ENCODE measurements at regions not wholly inside any gene's neighbourhood (a gene's known extent, or its start where the extent isn't known, plus 50 kb on each side); places are given as distances from the start of the nearest gene placed in this dataset.
A peak's percentile ranks its signal among the peaks of the same experiment; 100 is the strongest.

GRCh38 chr1:190738317-190738716 is 260.7 kb upstream of the BRINP3 start:
- no peak overlapping the region for H3K4me3 ChIP-seq (ENCODE audit: low read depth, low read length)
- DNase-seq (ENCODE audit: low read depth) = no peak

GRCh38 chr1:190739926-190740325 is 262.3 kb upstream of the BRINP3 start:
- DNase-seq (ENCODE audit: low read depth) = no peak
- no peak overlapping the region for H3K4me3 ChIP-seq (ENCODE audit: low read depth, low read length)
- TF ChIP-seq CTCF (IDR thresholded peaks at IDR 0.05; ENCODE audit: low read depth, low read length) (no peak), MYC (IDR thresholded peaks at IDR 0.05; ENCODE audit: low read depth, low read length) (no peak), POLR2A (IDR thresholded peaks at IDR 0.05; ENCODE audit: extremely low read depth, insufficient read length) (no peak)

More at GRCh38 chr1:190738317-190738716, 260.7 kb upstream of the BRINP3 start:
- TF ChIP-seq CTCF (IDR thresholded peaks at IDR 0.05; ENCODE audit: low read depth, low read length) (no peak), POLR2A (IDR thresholded peaks at IDR 0.05; ENCODE audit: extremely low read depth, insufficient read length) (no peak), MAX (IDR thresholded peaks at IDR 0.05; ENCODE audit: low read depth, low read length) (no peak), MYC (IDR thresholded peaks at IDR 0.05; ENCODE audit: low read depth, low read length) (no peak)

- no peak for DNase-seq (ENCODE audit: low read depth)
- TF ChIP-seq MAX (IDR thresholded peaks at IDR 0.05; ENCODE audit: low read depth, low read length) (no peak), POLR2A (IDR thresholded peaks at IDR 0.05; ENCODE audit: extremely low read depth, insufficient read length) (no peak), CTCF (IDR thresholded peaks at IDR 0.05; ENCODE audit: low read depth, low read length) (no peak), MYC (IDR thresholded peaks at IDR 0.05; ENCODE audit: low read depth, low read length) (no peak)
- no peak overlapping the region for H3K4me3 ChIP-seq (ENCODE audit: low read depth, low read length)
Measured at GRCh38 chr1:190747704-190748103, 270.0 kb upstream of the BRINP3 start.

- H3K4me3 ChIP-seq (ENCODE audit: low read depth, low read length) = no peak overlapping the region
- TF ChIP-seq MAX (IDR thresholded peaks at IDR 0.05; ENCODE audit: low read depth, low read length) (no peak), MYC (IDR thresholded peaks at IDR 0.05; ENCODE audit: low read depth, low read length) (no peak), CTCF (IDR thresholded peaks at IDR 0.05; ENCODE audit: low read depth, low read length) (no peak), POLR2A (IDR thresholded peaks at IDR 0.05; ENCODE audit: extremely low read depth, insufficient read length) (no peak)
- no peak for DNase-seq (ENCODE audit: low read depth)
Measured at GRCh38 chr1:190752131-190752530, 274.5 kb upstream of the BRINP3 start.

- H3K4me3 ChIP-seq (ENCODE audit: low read depth, low read length) = no peak overlapping the region
- TF ChIP-seq MYC (IDR thresholded peaks at IDR 0.05; ENCODE audit: low read depth, low read length) (no peak), CTCF (IDR thresholded peaks at IDR 0.05; ENCODE audit: low read depth, low read length) (no peak), POLR2A (IDR thresholded peaks at IDR 0.05; ENCODE audit: extremely low read depth, insufficient read length) (no peak), MAX (IDR thresholded peaks at IDR 0.05; ENCODE audit: low read depth, low read length) (no peak)
- DNase-seq (ENCODE audit: low read depth) = peak; percentile 12
Measured at GRCh38 chr1:190754666-190755065, 277.0 kb upstream of the BRINP3 start.

GRCh38 chr1:190759807-190760206 is 282.1 kb upstream of the BRINP3 start:
- no peak for DNase-seq (ENCODE audit: low read depth)

More at GRCh38 chr1:190759807-190760206, 282.1 kb upstream of the BRINP3 start:
- H3K4me3 ChIP-seq (ENCODE audit: low read depth, low read length) = no peak overlapping the region
- TF ChIP-seq MYC (IDR thresholded peaks at IDR 0.05; ENCODE audit: low read depth, low read length) (no peak), POLR2A (IDR thresholded peaks at IDR 0.05; ENCODE audit: extremely low read depth, insufficient read length) (no peak), CTCF (IDR thresholded peaks at IDR 0.05; ENCODE audit: low read depth, low read length) (no peak), MAX (IDR thresholded peaks at IDR 0.05; ENCODE audit: low read depth, low read length) (no peak)

All from NB4 (cell line).